ENCODE measurements at regions not wholly inside any gene's neighbourhood (a gene's known extent, or its start where the extent isn't known, plus 50 kb on each side); places are given as distances from the start of the nearest gene placed in this dataset.

DNA sequence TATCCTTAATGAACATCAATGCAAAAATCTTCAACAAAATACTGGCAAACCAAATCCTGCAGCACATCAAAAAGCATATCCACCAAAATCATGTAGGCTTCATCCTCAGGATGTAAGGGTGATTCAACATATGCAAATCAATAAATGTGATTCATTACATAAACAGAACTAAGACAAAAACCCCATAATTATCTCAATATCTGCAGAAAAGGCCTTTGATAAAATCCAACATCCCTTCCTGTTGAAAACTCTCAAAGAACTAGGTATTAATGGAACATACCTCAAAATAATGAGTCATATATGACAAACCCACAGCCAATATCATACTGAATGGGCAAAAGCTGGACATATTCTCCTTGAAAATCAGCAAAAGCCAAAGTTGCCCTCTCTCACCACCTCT, 54.6 kb upstream of the DEPDC1 start:
- H3K4me3 ChIP-seq: no peak overlapping the region
- H3K9me3 ChIP-seq: peaks cover 0 to 2% (median 0%) of the 10 kb centered on the region in 4 donors
- no peaks in the 10 kb centered on the region for H3K27me3 ChIP-seq
- no peak for DNase-seq
- no peak overlapping the region for H3K27ac ChIP-seq
- H3K36me3 ChIP-seq: no peaks in the 10 kb centered on the region
- TF ChIP-seq POLR2A (IDR thresholded peaks at IDR 0.05): no peak
- TF ChIP-seq, protein P1, sequence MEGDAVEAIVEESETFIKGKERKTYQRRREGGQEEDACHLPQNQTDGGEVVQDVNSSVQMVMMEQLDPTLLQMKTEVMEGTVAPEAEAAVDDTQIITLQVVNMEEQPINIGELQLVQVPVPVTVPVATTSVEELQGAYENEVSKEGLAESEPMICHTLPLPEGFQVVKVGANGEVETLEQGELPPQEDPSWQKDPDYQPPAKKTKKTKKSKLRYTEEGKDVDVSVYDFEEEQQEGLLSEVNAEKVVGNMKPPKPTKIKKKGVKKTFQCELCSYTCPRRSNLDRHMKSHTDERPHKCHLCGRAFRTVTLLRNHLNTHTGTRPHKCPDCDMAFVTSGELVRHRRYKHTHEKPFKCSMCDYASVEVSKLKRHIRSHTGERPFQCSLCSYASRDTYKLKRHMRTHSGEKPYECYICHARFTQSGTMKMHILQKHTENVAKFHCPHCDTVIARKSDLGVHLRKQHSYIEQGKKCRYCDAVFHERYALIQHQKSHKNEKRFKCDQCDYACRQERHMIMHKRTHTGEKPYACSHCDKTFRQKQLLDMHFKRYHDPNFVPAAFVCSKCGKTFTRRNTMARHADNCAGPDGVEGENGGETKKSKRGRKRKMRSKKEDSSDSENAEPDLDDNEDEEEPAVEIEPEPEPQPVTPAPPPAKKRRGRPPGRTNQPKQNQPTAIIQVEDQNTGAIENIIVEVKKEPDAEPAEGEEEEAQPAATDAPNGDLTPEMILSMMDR (IDR thresholded peaks at IDR 0.05): no peak
- H3K4me1 ChIP-seq: no peaks in the 10 kb centered on the region

DNA sequence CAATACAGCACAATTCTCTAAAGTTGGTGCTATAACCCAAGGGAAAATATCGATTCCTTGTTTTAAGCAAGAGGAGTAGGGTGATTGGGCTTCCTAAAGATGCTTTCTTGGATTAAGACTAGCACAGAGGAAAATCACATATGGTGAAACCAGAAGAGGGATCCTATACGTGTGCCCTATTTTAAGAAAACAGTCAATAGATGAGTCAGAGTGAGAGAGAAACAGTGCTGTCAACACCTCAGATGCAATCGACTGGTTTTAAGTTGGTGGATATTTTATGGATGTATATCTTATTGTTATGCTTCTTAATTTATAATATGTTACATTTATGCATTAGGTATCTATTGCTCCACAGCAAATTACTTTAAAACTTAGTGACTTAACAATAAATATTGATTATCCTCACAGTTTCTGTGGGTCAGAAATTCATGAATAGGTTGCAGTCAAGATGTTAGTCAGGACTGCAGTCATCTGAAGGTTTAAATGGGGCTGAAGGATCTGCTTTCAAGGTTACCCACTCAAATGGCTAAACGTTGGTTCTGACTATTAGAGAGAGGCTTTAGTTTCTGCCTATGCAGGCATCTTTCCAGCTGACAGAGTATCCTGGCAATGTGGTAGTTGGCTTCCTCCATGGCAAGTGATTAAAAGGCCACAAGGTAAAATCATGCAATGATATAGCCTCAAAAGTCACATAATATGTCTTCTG, 61.6 kb upstream of the DEPDC1 start:
- Histone ChIP-seq H3K27ac (no peak overlapping the region), H3K4me3 (no peak overlapping the region), H3K9me3 (no peaks in the 10 kb centered on the region), H3K36me3 (no peaks in the 10 kb centered on the region), H3K27me3 (no peaks in the 10 kb centered on the region), H3K4me1 (no peaks in the 10 kb centered on the region)
- no peak for DNase-seq
- no peak for TF ChIP-seq POLR2A (IDR thresholded peaks at IDR 0.05)
- TF ChIP-seq, protein P1 (IDR thresholded peaks at IDR 0.05): no peak

DNA sequence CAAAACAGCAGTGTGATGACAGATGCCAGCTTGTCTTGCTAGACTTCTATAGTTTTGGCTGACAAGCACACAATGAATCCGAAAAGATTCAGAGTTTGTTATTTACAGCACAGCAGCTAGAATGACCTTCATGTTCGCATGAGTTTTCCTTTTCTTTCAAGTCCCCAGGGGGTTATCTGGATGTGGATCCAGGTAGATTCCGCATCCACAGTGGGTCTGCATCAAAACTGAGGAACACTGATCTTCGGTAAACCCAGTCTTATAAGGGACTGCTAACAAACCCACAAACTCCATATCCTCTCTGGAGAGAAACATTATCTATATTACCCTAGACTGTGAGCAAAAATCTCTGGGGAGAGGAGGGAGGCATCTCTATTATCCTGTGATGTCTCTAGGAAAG, 69.0 kb upstream of the DEPDC1 start:
- TF ChIP-seq POLR2A (IDR thresholded peaks at IDR 0.05): no peak
- TF ChIP-seq, protein P1 (IDR thresholded peaks at IDR 0.05): no peak
- DNase-seq: no peak
- Histone ChIP-seq H3K4me1 (no peaks in the 10 kb centered on the region), H3K36me3 (no peaks in the 10 kb centered on the region), H3K27me3 (no peaks in the 10 kb centered on the region), H3K27ac (no peak overlapping the region), H3K9me3 (no peaks in the 10 kb centered on the region), H3K4me3 (no peak overlapping the region)

DNA sequence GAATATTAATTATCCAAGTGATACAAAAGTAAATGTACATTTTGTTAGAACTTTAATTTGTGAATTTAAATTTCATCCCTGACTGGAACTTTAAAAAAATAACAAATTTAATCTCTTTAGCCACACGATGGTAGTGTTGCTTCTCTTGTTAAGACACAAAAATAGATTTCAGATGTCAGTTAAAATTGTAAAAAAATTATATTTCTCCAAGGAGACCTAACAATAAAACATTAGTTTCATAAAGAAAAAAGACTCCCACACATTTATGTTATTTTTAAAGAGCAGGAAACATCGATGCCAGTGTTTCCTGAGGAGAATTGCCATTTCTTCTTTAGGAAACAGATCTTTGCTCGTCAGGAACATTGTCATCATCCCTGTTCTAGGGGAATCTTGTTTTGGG, 74.0 kb upstream of the DEPDC1 start:
- H3K9me3 ChIP-seq: no peaks in the 10 kb centered on the region
- H3K27ac ChIP-seq: no peak overlapping the region
- no peak overlapping the region for H3K4me3 ChIP-seq
- no peak for DNase-seq
- no peaks in the 10 kb centered on the region for H3K27me3 ChIP-seq
- no peaks in the 10 kb centered on the region for H3K36me3 ChIP-seq
- no peaks in the 10 kb centered on the region for H3K4me1 ChIP-seq
- no peak for TF ChIP-seq POLR2A (IDR thresholded peaks at IDR 0.05)
- TF ChIP-seq, protein P1 (IDR thresholded peaks at IDR 0.05): no peak

DNA sequence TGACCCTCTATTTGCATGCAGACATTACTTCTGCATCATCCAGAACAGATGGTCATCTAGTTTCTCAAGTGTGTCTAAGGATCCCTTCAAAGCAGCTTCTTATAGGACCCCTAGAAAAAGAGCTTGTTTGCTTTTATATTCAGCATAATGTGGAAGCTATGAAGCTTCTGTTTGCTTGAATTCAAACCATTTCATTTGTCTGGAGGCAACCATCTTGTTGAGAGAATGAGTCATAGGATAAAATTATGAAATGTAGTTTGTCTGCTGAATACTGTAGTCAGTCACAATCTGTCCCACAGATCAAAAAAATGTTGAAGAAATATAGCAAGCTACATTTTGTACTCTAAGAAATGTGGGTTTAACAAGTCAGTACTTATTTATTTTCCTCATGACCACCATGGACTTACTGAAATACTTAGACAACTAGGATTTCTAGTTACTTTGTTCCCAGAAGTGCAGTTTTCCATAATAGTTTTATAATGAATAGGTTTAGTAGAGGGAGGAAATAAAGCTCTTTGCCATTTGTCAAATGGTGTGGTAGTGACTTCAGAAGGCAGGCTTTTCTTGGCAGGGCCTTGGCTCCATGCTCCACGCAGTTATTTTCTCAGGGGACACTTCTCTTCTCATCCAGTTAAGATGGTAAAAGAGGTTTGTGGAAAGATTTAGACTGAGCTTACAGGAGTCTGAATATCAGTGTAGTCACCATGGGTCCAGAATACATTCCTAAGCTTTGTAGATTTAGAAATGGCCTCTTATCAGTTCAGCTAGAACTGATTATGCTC, 74.8 kb upstream of the DEPDC1 start:
- no peak for DNase-seq
- Histone ChIP-seq H3K27ac (no peak overlapping the region), H3K36me3 (no peaks in the 10 kb centered on the region), H3K27me3 (no peaks in the 10 kb centered on the region), H3K4me3 (no peak overlapping the region), H3K9me3 (no peaks in the 10 kb centered on the region), H3K4me1 (no peaks in the 10 kb centered on the region)
- no peak for TF ChIP-seq POLR2A (IDR thresholded peaks at IDR 0.05)
- TF ChIP-seq, protein P1 (IDR thresholded peaks at IDR 0.05): no peak
